ENCODE measurements at regions not wholly inside any gene's neighbourhood (a gene's known extent, or its start where the extent isn't known, plus 50 kb on each side); places are given as distances from the start of the nearest gene placed in this dataset.

GRCh38 chr4:63637270-63637669 lies 772.0 kb downstream of the TECRL start:
- Histone ChIP-seq H3K9ac (ENCODE audit: control insufficient read depth, extremely low read depth, insufficient read depth, low read length) (no peak overlapping the region), H2AFZ (ENCODE audit: control insufficient read depth, low read length) (no peak overlapping the region), H3K27me3 (ENCODE audit: control insufficient read depth, extremely low read depth, insufficient read depth, low read length) (no peaks in the 10 kb centered on the region), H4K20me1 (ENCODE audit: control insufficient read depth, extremely low read depth, insufficient read depth, low read length) (no peaks in the 10 kb centered on the region), H3K4me2 (ENCODE audit: control insufficient read depth, extremely low read depth, insufficient read depth, low read depth, low read length) (no peak overlapping the region), H3K9me1 (ENCODE audit: control insufficient read depth, extremely low read depth, insufficient read depth, low read length) (no peaks in the 10 kb centered on the region), H3K4me1 (ENCODE audit: control insufficient read depth, extremely low read depth, insufficient read depth, low read length) (no peaks in the 10 kb centered on the region), H3K79me2 (ENCODE audit: control insufficient read depth, insufficient read depth, low read length) (no peaks in the 10 kb centered on the region), H3K36me3 (ENCODE audit: control insufficient read depth in 2 of 2, extremely low read depth in 1 of 2, insufficient read depth in 2 of 2, low read length in 2 of 2) (no peaks in the 10 kb centered on the region), H3K9me3 (ENCODE audit: control insufficient read depth, low read depth, low read length) (no peaks in the 10 kb centered on the region), H3K4me3 (ENCODE audit: control insufficient read depth in 2 of 3, extremely low read depth in 1 of 3, insufficient read depth in 2 of 3, low read depth in 1 of 3, low read length in 3 of 3) (no peak overlapping the region), H3K27ac (ENCODE audit: control insufficient read depth, insufficient read depth, low read length) (no peak overlapping the region)
- no peak for FAIRE-seq
- dilution Hi-C loops (cut with MboI; ENCODE audit: extremely low pct_ligation_motif_present, low sequenced_read_pairs) = no loop called here
- DNase-seq (ENCODE audit: low read depth, low spot score) = no peak
- TF ChIP-seq EZH2 (IDR thresholded peaks at IDR 0.05; ENCODE audit: low read length) (no peak), CTCF (optimal IDR thresholded peaks at IDR 0.05 in 1 of 3, IDR thresholded peaks at IDR 0.05 in 1 of 3, conservative IDR thresholded peaks at IDR 0.05 in 1 of 3; ENCODE audit: extremely low read depth in 1 of 3, insufficient read depth in 2 of 3, low read length in 3 of 3) (no peak)

DNA sequence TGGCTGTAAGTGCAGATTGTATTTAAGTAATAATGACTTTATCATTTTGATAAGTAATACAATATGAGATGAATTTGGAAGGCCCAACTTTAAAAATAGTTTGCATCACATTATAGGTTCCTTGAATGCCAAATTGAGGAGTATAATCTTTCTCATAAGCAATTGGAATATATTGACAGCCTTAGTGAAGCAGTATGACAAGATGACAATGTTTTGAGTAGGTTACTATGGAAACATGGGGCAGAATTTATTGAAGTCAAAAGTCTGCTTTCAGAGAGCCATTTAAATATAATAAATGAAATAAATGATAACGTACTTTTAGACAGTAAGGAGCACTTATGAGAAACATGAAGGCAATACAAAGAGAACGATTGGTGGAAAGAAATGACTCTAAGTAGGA lies 776.4 kb downstream of the TECRL start:
- no peaks in the 10 kb centered on the region for H3K36me3 ChIP-seq (ENCODE audit: control insufficient read depth in 2 of 2, extremely low read depth in 1 of 2, insufficient read depth in 2 of 2, low read length in 2 of 2)
- H4K20me1 ChIP-seq (ENCODE audit: control insufficient read depth, extremely low read depth, insufficient read depth, low read length) = no peaks in the 10 kb centered on the region
- no peak overlapping the region for H3K4me2 ChIP-seq (ENCODE audit: control insufficient read depth, extremely low read depth, insufficient read depth, low read depth, low read length)
- no peak overlapping the region for H3K9ac ChIP-seq (ENCODE audit: control insufficient read depth, extremely low read depth, insufficient read depth, low read length)
- H3K27ac ChIP-seq (ENCODE audit: control insufficient read depth, insufficient read depth, low read length) = no peak overlapping the region
- no peak overlapping the region for H3K4me3 ChIP-seq (ENCODE audit: control insufficient read depth in 2 of 3, extremely low read depth in 1 of 3, insufficient read depth in 2 of 3, low read depth in 1 of 3, low read length in 3 of 3)
- no peaks in the 10 kb centered on the region for H3K9me1 ChIP-seq (ENCODE audit: control insufficient read depth, extremely low read depth, insufficient read depth, low read length)
- no peaks in the 10 kb centered on the region for H3K9me3 ChIP-seq (ENCODE audit: control insufficient read depth, low read depth, low read length)
- DNase-seq (ENCODE audit: low read depth, low spot score) (no peak), FAIRE-seq (no peak)
- no peak for TF ChIP-seq EZH2 (IDR thresholded peaks at IDR 0.05; ENCODE audit: low read length)
- no peak for TF ChIP-seq CTCF (optimal IDR thresholded peaks at IDR 0.05 in 1 of 3, IDR thresholded peaks at IDR 0.05 in 1 of 3, conservative IDR thresholded peaks at IDR 0.05 in 1 of 3; ENCODE audit: extremely low read depth in 1 of 3, insufficient read depth in 2 of 3, low read length in 3 of 3)
- no peak overlapping the region for H2AFZ ChIP-seq (ENCODE audit: control insufficient read depth, low read length)
- H3K4me1 ChIP-seq (ENCODE audit: control insufficient read depth, extremely low read depth, insufficient read depth, low read length) = no peaks in the 10 kb centered on the region
- H3K79me2 ChIP-seq (ENCODE audit: control insufficient read depth, insufficient read depth, low read length) = no peaks in the 10 kb centered on the region
- dilution Hi-C loops (cut with MboI; ENCODE audit: extremely low pct_ligation_motif_present, low sequenced_read_pairs) = no loop called here
- H3K27me3 ChIP-seq (ENCODE audit: control insufficient read depth, extremely low read depth, insufficient read depth, low read length) = no peaks in the 10 kb centered on the region

Measured in keratinocyte (primary cell).